GM19467 (cell line): ENCODE measurements at regions not wholly inside any gene's neighbourhood (a gene's known extent, or its start where the extent isn't known, plus 50 kb on each side); places are given as distances from the start of the nearest gene placed in this dataset.

Experiments
- ATAC-seq: cut with Tn5 transposase; IDR thresholded peaks from one replicate; pipeline ENCODE4 v1.9.1; 2021; ENCODE audit warnings: mild to moderate bottlenecking, moderate library complexity; ENCODE audit not compliant: unreplicated experiment

- ATAC-seq: no peak
Measured at GRCh38 chr2:106572541-106573450, 85.6 kb downstream of the CD8B2 start.

DNA sequence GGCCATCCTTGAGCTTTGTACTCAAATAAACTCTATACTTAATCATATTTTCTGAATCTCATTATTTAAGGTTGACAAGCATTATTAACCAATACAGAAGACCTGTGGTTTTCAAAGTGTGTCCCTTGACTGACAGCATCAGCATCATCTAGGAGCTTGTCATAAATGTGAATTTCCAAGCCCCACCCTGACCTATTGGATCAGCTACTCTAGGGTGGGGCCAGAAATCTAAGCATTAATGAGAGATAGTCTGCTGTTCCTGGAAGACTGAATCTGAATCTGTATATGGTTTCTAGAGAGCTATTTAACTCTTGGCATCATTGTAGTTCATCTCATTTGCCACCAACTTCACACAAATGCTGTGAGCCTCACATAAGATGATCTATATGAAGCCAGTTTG, 86.6 kb downstream of the CD8B2 start:
- ATAC-seq: no peak

DNA sequence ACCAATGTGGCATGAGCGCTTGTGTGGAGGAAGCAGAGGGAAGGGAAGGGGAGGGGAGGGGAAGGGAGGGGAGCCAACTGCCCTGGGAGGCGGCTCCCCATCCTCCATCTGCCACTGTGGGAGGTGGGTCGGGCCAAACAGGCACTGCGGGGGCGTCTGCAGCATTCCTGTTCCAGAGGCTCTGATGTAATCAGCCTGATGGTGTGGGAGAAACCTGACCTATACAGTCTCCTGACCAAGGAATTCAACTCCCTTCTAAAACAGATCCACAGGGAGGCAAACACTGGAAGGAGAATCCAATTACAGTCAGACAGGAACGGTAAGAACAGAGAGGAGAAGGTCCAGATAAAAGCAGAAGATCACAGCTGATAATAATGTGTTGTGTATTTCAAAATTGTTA, 88.8 kb downstream of the CD8B2 start:
- no peak for ATAC-seq

- no peak for ATAC-seq
Measured at GRCh38 chr2:106577255-106577651, 90.1 kb downstream of the CD8B2 start.

GRCh38 chr2:106579750-106580197, 92.6 kb downstream of the CD8B2 start:
- no peak for ATAC-seq

DNA sequence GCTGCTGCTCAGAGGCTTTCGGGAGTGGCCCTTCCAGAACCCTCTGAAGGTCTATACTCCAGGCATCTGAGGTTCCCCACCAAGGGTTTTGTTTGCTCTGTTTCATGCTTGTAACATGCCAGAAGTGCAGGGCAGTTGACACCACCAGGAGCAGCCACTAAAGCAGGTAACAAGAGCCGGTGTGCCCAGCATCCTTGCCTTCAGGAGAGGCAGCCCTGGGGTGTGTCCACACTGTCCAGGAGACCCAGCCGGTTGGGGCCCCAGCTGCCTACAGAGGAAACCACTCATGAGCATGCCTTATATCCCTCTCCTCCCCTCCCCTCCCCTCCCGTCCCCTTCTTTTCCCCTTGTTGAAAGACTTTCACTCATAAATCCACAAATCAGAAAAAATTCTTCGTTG, 93.1 kb downstream of the CD8B2 start:
- ATAC-seq: no peak

DNA sequence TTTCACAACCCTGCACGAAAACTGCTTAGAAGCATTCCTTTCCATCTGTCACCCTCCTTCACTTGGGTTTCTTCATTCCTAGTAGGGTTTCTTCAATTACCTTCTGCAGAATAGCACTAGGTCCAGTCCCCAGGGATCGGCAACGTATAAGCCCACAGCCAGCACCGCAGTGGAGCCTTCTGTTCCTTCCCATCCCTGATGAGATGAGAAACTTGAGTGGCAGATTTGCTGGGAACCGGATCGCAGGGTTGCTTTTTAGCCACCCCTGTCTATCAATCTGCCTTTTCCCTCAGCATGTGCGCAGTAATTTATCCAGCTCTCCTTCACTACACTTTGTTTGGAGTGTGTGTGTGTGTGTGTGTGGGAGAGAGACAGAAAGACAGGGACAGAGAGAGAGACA, 94.2 kb downstream of the CD8B2 start:
- ATAC-seq: no peak

DNA sequence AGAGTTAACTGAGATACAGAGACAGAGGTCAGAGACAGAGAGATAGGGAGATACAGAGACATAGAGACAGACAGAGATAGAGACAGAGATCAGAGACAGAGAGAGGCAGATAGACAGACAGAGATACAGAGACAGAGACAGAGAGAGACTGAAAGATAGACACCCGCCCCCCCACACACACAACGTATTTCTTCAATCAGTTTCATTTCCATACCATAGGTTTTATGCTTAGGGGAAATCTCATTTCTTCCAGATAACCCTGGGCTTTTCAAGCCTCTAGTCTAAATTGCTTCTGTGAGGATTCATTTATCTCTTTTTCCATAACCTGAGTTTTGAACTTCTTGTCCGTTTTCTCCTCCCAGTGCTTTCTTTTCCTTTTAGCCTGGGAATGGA, 94.6 kb downstream of the CD8B2 start:
- no peak for ATAC-seq

GRCh38 chr2:106582148-106583143, 95.3 kb downstream of the CD8B2 start:
- ATAC-seq: peak; percentile 62

DNA sequence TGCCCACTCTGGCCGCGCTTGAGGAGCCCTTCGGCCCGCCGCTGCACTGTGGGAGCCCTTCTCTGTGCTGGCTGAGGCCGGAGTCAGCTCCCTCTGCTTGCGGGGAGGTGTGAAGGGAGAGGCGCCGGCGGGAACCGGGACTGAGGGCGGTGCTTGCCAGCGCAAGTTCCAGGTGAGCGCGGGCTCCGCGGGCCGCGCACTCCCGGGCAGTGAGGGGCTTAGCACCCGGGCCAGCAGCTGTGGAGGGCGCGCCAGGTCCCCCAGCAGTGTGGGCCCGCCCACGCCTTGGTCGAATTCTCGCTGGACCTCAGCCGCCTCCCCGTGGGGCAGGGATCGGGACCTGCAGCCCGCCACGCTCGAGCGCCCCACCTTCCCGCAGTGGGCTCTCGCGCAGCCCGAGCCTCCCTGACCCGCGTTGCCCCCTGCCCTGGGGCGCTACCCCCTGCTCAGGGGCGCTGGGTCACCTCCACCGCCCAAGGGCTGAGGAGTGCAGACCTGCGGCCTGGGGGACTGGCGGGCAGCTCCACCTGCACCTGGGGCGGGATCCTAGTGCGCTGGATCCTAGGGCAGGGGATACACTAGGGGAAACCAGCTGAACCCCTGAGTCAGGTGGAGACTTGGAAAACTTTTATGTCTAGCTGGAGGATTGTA, 97.3 kb downstream of the CD8B2 start:
- no peak for ATAC-seq

- ATAC-seq: no peak
Measured at GRCh38 chr2:106596844-106597243, 109.7 kb downstream of the CD8B2 start.

DNA sequence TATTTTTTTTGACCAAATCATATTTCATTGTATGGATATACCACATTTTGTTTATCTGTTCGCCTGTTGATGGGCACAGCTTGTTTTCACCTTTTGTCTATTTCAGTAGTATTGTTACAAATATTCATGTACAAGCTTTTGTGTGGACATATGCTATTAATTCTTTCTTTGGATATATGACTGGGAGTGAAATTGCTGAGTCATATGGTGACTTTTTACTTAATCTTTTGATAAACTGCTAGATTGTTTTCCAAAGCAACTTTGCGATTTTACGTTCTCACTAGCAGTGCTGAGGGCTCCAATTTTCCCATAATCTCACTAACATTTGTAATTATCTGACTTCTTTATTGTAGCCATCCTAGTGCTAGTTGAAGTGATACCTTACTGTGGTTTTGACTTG, 112.4 kb downstream of the CD8B2 start:
- ATAC-seq: no peak

- ATAC-seq: no peak
Measured at GRCh38 chr2:106602042-106602441, 114.9 kb downstream of the CD8B2 start.

DNA sequence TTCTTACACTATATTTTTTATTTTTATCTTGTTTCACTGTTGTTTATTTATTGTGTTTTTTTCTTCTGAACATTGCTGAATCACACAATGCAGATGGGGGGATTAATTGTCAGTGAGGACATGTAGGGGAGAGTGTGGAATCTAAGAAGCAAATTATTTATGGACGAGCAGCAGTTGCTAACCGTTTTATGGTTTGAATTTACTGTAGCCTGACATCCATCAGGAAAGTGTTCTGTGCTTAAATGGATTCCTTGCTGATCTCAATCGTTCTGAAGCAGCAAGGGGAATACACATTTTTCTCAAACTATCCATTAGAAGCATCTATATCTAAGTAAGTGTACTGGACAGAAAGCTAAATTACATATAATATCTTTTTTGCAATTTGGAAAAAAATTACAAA, 119.5 kb downstream of the CD8B2 start:
- ATAC-seq: no peak

DNA sequence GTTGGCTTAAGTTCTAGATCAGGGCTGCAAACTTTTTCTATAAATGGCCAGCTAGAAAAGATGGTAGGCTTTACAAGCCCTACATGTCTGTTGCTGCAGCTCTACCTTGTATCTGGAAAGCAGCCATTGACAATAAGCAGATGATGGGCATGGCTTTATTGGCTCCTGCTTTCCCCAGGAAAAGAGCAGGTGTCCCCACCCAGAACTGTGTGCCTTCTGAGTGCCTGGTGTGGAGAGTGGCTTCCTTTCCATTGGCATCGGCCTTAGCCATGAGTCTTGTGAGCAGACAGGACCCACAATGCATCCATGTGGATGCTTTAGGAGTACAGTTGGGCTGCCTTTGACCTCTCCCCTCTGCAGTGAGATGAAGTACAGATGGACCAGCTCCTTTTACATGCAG, 120.2 kb downstream of the CD8B2 start:
- ATAC-seq: no peak

- ATAC-seq: no peak
Measured at GRCh38 chr2:106609780-106610179, 122.6 kb downstream of the CD8B2 start.

GRCh38 chr2:106614511-106615291, 127.5 kb downstream of the CD8B2 start:
- ATAC-seq: no peak

GRCh38 chr2:106618614-106619013, 131.4 kb downstream of the CD8B2 start:
- ATAC-seq: no peak

GRCh38 chr2:106623456-106623855, 136.3 kb downstream of the CD8B2 start:
- no peak for ATAC-seq

DNA sequence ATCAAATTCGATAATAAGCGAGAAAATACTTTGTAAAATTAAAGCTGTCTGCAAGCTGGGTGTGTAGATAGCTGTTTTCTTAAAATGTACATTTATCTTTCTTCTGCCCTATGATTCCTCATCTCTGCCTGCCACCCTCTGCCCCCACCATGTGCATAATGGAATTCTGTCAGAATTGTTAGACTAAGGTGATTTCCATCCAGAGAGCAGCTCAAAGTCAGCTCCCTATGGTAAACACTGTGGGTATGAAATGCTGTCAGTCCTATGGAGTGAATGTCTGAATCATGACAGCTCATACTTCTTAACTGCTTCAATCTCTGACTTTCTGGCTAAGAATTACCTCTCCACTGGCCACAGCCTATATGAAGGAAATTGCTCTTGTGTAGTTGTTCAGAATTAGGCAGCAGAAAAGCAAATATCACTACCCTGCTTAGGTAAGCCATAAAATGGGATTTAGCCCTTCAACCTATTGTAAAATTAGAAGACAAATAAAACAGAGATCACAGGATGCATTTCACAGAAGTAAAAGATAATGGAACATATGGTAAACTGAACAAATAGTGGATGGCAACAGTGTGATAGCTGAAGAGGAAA, 137.7 kb downstream of the CD8B2 start:
- ATAC-seq: no peak
